ENCODE measurements at regions not wholly inside any gene's neighbourhood (a gene's known extent, or its start where the extent isn't known, plus 50 kb on each side); places are given as distances from the start of the nearest gene placed in this dataset.

DNA sequence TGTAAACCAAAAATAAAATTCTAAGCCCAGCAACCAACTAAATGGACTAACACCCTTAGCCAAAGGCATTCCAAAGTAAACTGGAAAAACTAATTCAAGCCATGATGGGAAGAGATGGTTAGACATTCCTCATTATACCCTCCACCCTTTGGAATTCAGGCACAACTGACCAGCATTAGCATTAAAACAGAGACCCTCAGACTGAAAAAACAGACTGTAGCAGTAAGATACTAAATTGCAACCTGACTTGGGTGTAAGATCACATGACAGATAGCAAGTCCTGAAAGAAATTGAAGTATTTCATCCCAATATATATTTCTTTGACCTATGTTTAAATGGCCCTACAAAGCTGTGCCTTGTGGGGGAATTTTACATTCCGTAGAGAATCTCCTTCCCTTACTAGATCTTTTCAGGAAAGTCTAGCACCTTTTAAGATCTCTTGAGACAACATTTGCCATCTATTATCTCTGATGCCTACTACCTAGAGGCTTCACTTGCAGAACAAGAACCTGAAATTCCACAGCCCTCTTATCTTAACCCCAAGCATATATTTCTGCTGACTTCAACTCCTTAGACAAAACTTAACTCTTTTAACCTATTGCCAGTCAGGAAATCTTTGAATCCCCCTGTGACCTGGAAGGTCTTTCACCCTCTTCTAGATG, 750.2 kb upstream of the IGFBP3 start:
- no peak for TF ChIP-seq CTCF (conservative IDR thresholded peaks at IDR 0.05; ENCODE audit: low read length)
- no peak for TF ChIP-seq EZH2phosphoT487 (IDR thresholded peaks at IDR 0.05; ENCODE audit: borderline replicate concordance, low read depth, low read length)
